HCT116 (cell line): ENCODE measurements at regions not wholly inside any gene's neighbourhood (a gene's known extent, or its start where the extent isn't known, plus 50 kb on each side); places are given as distances from the start of the nearest gene placed in this dataset.

Experiments used
- EGR1 ChIP-seq: IDR thresholded peaks from 2 replicates; pipeline ENCODE4 v1.6.1; 2012; ENCODE audit warnings: low read depth
- EZH2 ChIP-seq: fragments of 200-600 bp; sonication (generic); IDR thresholded peaks from 2 replicates; pipeline ENCODE4 v1.6.1; 2017; ENCODE audit warnings: antibody characterized with exemption, mixed run types
- POLR2A ChIP-seq: IDR thresholded peaks from 2 replicates; pipeline ENCODE4 v1.7.0; 2011; ENCODE audit warnings: borderline replicate concordance; ENCODE audit not compliant: insufficient read depth, insufficient read length; ENCODE audit errors: extremely low read depth
- POLR2AphosphoS5 ChIP-seq: IDR thresholded peaks from 2 replicates; pipeline ENCODE4 v1.6.1; 2011; ENCODE audit warnings: mild to moderate bottlenecking, low read depth, low read length, moderate library complexity
- RAD21 ChIP-seq: IDR thresholded peaks from 2 replicates; pipeline ENCODE4 v1.6.1; 2012; ENCODE audit warnings: low read depth, mild to moderate bottlenecking
- SIN3A ChIP-seq: IDR thresholded peaks from 2 replicates; pipeline ENCODE4 v1.6.1; 2012; ENCODE audit warnings: low read depth
- SP1 ChIP-seq: IDR thresholded peaks from 2 replicates; pipeline ENCODE4 v1.6.1; 2012; ENCODE audit warnings: low read depth
- SRF ChIP-seq: IDR thresholded peaks from 2 replicates; pipeline ENCODE4 v1.6.1; 2012; ENCODE audit warnings: low read depth
- ZFX ChIP-seq: fragments of 450-650 bp; IDR thresholded peaks from 2 replicates; pipeline ENCODE4 v1.6.1; 2017
- TF ChIP-seq, protein P1 (sequence below): IDR thresholded peaks from 2 replicates; pipeline ENCODE4 v1.6.1; 2012
- TF ChIP-seq, protein P2 (sequence below), 3 experiments: fragments of 200-600 bp in 1 of 3; sonication (generic) in 1 of 3; IDR thresholded peaks in 2 of 3; conservative IDR thresholded peaks in 1 of 3; 2 replicates each; pipeline ENCODE4 v1.5.1; 2012 to 2017; ENCODE audit warnings: low read depth in 2 of 3, low read length in 2 of 3, antibody characterized with exemption in 1 of 3, borderline replicate concordance in 1 of 3, control low read depth in 1 of 3, mild to moderate bottlenecking in 1 of 3, mixed read lengths in 1 of 3, mixed run types in 1 of 3, moderate library complexity in 1 of 3; ENCODE audit not compliant: insufficient read depth in 1 of 3
- TF ChIP-seq, protein P3 (sequence below): IDR thresholded peaks from 2 replicates; pipeline ENCODE4 v1.6.1; 2012; ENCODE audit warnings: low read depth
- TF ChIP-seq, protein P4 (sequence below): IDR thresholded peaks from 2 replicates; pipeline ENCODE4 v1.6.1; 2012

DNA sequence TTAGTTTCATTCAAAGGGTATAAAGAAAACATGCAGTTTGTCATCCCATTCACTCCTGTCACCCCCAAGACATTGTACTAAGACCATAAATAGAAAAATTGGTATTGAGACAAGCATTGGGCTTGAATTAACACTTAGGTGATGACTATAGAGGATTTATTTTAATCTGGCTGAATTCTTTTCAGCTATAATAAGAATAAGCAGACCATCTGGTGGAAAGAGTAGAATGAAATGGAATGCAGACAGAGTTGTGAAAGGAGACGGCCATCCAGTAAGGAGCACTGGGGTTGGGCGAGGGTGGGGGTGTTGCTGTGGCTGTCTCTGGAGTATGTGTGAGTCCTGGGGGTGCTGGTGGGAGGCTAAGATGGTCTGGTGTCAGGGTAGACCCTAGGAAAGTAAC lies 125.0 kb upstream of the IVNS1ABP start:
- no peak for TF ChIP-seq ZFX
- TF ChIP-seq, protein P1, sequence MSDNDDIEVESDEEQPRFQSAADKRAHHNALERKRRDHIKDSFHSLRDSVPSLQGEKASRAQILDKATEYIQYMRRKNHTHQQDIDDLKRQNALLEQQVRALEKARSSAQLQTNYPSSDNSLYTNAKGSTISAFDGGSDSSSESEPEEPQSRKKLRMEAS = no peak
- TF ChIP-seq, protein P2, sequence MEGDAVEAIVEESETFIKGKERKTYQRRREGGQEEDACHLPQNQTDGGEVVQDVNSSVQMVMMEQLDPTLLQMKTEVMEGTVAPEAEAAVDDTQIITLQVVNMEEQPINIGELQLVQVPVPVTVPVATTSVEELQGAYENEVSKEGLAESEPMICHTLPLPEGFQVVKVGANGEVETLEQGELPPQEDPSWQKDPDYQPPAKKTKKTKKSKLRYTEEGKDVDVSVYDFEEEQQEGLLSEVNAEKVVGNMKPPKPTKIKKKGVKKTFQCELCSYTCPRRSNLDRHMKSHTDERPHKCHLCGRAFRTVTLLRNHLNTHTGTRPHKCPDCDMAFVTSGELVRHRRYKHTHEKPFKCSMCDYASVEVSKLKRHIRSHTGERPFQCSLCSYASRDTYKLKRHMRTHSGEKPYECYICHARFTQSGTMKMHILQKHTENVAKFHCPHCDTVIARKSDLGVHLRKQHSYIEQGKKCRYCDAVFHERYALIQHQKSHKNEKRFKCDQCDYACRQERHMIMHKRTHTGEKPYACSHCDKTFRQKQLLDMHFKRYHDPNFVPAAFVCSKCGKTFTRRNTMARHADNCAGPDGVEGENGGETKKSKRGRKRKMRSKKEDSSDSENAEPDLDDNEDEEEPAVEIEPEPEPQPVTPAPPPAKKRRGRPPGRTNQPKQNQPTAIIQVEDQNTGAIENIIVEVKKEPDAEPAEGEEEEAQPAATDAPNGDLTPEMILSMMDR (IDR thresholded peaks at IDR 0.05 in 2 of 3, conservative IDR thresholded peaks at IDR 0.05 in 1 of 3; ENCODE audit: borderline replicate concordance in 1 of 3, insufficient read depth in 1 of 3, low read depth in 2 of 3, low read length in 2 of 3) = no peak
- TF ChIP-seq, protein P3, sequence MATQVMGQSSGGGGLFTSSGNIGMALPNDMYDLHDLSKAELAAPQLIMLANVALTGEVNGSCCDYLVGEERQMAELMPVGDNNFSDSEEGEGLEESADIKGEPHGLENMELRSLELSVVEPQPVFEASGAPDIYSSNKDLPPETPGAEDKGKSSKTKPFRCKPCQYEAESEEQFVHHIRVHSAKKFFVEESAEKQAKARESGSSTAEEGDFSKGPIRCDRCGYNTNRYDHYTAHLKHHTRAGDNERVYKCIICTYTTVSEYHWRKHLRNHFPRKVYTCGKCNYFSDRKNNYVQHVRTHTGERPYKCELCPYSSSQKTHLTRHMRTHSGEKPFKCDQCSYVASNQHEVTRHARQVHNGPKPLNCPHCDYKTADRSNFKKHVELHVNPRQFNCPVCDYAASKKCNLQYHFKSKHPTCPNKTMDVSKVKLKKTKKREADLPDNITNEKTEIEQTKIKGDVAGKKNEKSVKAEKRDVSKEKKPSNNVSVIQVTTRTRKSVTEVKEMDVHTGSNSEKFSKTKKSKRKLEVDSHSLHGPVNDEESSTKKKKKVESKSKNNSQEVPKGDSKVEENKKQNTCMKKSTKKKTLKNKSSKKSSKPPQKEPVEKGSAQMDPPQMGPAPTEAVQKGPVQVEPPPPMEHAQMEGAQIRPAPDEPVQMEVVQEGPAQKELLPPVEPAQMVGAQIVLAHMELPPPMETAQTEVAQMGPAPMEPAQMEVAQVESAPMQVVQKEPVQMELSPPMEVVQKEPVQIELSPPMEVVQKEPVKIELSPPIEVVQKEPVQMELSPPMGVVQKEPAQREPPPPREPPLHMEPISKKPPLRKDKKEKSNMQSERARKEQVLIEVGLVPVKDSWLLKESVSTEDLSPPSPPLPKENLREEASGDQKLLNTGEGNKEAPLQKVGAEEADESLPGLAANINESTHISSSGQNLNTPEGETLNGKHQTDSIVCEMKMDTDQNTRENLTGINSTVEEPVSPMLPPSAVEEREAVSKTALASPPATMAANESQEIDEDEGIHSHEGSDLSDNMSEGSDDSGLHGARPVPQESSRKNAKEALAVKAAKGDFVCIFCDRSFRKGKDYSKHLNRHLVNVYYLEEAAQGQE = no peak
- TF ChIP-seq POLR2AphosphoS5 = no peak
- no peak for TF ChIP-seq RAD21
- no peak for TF ChIP-seq EGR1
- TF ChIP-seq EZH2 = no peak
- no peak for TF ChIP-seq POLR2A
- TF ChIP-seq SIN3A = no peak
- TF ChIP-seq SP1 = no peak
- TF ChIP-seq, protein P4, sequence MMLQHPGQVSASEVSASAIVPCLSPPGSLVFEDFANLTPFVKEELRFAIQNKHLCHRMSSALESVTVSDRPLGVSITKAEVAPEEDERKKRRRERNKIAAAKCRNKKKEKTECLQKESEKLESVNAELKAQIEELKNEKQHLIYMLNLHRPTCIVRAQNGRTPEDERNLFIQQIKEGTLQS = no peak
- TF ChIP-seq SRF = no peak
